G401.6 (cell line): ENCODE measurements at regions not wholly inside any gene's neighbourhood (a gene's known extent, or its start where the extent isn't known, plus 50 kb on each side); places are given as distances from the start of the nearest gene placed in this dataset.

Source experiments
- FAIRE-seq: peaks from 2 replicates; lab custom pipeline; 2012; peaks lifted over from hg19 to GRCh38; lab: Jason Lieb, UNC

DNA sequence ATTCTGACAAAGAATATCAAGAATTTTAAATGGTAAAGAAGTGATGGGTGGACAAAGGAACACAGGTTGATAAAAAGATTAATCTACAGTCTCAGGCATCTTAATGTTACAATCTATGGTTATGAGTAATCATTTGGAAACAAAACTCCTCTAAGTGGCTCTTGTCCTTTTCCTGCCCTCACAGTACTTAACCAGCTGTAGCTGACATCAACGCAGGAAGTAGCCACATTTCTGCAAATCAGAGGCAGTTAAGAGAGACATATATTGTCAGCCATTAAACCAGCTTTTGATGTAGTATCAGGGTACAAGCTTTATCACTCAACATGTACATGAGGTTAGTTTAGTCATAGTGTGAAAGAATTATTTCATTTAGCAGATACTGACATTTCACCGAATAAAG lies 244.6 kb downstream of the NR4A2 start:
- FAIRE-seq, result no peak

DNA sequence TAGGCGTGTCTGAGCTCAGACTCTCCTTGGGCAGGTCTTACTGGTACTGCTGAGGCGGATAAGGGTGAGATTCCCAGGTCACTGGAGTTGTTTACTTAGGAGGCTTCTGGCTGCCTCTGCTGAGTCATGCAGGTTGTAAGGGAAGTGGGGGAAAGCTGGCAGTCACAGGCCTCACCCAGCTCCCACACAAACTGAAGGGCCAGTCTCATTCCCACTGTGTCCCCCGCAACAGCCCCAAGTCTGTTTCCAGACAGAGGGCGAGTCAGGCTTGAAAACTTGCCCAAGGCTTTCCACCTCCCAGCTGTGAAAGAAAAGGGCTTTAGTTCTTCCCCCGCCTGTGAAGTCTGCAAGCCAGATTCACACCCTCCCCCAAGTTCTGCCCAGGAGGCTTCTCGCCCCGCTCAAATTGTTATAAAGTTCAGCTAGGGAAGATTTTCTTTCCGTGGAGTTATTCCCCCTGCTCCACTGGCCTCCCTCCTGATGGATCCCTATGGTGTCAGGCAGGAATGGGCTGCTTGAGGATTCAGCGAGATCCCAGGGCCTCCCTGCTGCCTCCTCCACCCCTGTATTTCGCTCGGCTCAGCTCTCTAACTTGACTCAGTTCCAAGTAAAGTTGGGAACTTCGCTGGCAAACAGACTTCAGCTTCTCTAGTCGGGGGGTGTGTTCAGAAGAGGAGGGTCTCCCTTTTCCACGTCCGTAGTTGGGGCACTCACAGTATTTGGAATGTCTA lies 248.6 kb downstream of the NR4A2 start:
- no peak for FAIRE-seq

DNA sequence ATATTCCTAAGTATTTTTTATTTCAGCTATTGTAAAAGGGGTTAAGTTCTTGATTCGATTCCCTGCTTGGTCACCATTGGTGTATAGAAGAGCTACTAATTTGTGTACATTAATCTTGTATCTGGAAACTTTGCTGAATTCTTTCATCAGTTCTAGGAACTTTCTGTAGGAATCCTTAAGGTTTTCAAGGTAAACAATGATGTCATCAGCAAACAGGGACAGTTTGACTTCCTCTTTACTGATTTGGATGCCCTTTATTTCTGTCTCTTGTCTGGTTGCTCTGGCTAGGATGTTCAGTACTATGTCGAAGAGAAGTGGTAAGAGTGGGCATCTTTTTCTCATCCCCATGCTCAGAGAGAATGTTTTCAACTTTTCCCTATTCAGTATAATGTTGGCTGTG lies 252.7 kb downstream of the NR4A2 start:
- FAIRE-seq, result no peak

DNA sequence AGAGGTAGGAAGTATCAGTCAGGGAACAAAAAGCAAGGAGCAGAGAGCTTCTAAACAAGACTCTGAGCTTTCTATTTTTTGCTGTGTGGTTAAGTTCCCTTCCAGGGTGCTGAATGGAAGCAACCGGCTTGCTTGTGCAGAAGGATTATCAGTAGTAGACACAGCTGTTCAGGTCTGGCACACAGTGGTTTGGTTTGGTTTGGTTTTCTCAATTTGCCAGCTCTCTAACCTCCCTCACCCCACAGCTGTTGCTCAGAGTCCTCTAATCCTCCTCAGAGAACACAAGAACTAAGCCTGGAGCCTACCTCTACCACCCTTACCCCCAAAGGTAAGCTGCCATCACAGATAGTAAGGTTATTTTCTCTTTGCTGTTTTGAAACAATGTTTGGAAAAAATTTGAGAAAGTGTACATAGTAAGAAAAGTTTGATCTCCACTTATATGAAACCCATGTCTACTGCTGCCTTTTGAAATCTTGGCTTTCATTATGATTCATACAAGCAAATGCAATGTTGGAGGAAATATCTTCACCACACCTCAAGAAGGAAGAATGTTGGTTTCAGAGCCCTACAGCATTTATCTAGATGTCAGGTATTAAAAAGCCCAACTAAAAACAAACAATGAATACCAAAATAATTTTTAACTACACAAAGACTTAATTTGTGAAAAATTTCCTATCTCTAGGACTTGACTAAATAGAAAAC lies 255.3 kb downstream of the NR4A2 start:
- no peak for FAIRE-seq

DNA sequence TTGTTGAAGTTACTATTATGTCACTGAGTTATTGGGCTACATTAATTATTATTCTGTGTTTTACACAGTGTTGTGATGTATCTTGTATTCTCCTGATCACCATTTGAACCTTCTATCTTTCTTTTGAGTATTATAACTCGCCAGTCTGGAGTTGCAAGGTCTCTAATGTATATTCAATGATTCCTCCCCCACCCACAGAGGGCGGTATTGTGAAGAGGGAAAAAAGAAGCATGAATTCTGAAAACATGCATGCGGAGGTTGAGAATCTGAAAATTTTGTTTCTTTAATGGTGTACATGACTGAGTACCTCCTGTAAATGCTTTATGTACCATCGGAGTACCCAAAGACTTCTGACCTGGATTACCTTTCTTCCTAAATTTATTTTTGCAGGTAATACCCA lies 266.6 kb downstream of the NR4A2 start:
- no peak for FAIRE-seq

DNA sequence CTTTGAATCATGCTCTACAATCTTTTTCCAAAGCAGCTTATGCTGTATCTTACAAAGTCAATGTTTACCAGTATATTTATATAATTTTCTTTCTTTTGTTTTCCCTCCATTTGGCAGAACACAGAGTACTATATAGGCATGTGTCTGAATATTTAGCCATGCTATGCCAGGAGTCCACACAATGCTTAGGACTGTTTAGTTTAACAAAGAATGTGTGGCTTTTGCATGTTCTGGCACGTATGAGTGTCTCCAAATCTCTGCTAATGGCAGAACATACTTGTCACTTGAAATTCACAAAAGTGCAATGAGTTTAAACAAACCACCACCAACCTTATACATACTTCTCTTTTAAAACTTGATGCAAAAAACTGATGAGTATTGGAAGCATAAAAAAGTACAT lies 268.0 kb downstream of the NR4A2 start:
- no peak for FAIRE-seq

DNA sequence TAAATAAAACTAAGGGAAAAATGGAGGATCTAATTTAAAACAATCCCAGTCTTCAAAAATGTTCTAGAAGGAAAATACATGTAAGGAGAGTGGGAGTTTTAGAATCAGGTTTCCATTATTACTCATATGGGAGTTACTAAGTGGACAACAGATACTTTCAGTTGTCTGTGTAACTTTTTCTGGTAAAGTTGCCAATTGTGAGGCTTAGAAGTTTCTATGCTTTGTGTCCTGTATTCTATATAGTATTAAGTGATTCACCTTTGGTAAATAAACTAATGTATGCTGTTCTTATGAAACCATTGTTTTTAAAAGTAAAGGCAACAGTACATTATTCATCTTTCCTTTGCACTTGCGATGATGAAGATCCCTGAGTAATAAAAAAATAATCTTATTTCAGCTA lies 274.9 kb downstream of the NR4A2 start:
- no peak for FAIRE-seq

DNA sequence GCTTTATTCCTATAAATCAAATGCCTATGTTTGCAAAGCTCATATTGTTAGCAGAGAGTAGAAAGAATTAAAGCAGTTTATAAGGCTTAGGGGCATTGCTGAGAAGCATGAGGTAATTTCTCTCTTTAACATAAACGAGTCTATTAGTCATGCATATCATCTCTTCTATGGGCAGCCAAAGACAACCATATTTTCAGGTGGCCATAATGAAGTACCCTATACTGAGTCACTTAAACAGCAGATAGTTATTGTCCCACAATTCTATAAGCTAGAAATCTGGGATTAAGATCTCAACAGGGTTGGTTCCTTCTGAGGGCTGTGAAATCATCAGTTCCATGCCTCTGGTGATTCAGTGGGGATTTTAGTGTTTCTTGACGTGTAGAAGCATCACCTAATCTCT lies 277.5 kb downstream of the NR4A2 start:
- FAIRE-seq, result no peak

DNA sequence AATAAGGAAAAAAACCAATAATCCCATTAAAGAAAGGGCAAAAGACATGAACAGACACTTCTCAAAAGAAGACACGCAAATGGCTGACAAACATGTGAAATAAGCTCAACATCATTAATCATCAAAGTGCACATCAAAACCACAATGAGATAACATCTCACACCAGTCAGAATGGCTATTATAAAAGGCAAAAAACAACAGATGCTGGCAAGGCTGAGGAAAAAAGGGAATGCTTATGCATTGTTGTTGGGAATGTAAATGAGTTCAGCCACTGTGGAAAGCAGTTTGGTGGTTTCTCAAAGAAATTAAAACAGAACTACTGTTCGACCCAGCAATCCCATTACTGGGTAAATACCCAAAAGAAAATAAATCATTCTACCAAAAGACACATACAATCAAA lies 285.6 kb downstream of the NR4A2 start:
- no peak for FAIRE-seq

DNA sequence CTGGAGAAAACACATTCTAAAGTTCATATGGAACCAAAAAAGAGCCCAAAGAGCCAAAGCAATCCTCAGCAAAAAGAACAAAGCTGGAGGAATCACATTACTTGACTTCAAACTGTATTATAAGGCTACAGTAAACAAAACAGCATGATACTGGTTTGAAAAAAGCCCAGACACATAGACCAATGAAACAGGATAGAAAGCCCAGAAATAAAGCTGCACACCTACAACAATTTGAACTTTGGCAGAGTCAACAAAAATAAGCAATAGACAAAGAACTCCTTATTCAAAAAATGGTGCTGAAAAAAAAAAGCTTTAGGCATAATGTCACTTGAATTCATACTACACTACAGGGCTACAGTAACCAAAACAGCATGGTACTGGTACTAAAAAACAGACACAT lies 289.6 kb downstream of the NR4A2 start:
- FAIRE-seq, result no peak

DNA sequence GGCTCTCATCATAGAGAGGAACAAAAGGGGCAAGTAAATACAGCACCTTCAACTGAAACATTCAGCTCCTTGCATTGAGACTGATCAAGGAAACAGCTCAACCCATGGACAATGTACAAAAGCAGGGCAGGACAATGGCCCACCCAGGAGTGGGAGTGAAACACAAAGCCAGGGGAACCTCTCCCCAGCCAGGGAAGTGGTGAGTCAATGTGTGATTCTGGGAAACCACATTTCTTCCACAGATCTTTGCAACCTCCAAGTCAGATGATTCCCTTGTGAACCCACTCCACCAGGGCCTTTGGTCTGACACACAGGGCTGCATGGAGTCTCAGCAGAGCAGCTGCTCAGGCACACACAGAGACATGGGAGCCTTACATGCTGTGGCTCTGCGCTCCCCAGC lies 294.5 kb downstream of the NR4A2 start:
- no peak for FAIRE-seq

DNA sequence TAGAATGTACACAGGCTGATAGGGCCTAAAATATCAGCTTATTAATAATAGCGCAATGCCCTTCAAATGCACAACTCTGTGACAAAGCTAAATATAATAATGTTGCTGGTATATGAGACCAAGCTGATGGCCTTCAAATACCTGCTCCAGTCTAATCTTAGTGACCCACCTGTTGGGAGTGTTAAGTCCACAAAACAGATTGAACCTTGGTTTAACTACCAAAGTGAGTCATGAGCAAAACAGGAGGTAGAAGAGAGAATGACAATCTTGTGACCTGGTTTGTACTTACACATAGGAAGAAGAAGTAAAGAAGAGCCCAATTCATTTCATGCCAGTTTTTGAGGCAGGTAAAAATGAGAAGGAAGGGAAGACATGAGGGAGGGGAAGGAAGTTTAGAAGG lies 295.0 kb downstream of the NR4A2 start:
- no peak for FAIRE-seq

DNA sequence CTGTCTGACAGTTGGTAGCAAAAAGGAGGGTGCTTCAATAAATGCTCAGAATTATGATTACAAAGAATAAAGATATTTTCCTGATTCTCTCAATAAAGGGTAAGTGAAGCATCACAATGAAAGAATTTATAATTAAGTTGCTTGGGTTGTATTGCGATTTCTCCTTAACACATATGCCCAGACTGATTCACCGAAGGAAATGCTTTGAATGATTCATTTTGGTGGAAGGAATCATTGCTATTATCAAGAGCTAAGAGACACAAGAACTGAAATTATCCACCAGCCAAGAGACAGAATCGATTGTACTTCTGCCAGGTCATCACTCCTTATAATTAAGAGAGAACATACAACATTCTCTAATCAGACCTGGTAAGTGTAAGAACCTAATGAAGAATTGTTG lies 301.4 kb downstream of the NR4A2 start:
- no peak for FAIRE-seq

DNA sequence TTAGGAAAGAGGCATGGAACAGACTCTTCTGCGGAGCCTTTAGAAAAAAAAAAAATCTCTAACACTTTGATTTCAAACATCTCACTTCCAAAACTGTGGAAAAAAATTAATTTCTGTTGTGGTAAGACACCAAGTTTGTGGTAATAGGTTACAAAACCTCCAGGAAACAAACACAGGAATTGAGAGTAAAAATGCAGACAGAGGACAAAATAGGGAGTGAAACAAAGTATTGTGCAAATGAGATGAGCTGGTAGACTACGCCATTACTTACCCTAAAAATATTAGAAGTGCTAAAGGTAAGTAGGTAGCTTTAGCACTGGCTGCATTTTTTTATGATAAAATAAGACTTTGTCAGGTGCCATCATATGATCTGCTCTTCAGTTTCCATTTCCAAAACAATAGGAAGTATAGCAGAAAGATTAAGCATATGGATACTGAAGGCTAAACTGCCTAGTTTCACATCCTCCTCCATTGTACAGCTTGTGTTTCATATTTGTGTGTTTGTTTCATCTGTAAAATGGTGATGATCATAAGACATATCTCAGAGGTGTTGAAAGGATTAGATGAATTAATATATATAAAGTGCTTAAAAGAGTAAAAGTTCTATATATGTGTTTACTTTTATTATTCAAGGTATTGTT lies 309.2 kb downstream of the NR4A2 start:
- FAIRE-seq, result no peak

DNA sequence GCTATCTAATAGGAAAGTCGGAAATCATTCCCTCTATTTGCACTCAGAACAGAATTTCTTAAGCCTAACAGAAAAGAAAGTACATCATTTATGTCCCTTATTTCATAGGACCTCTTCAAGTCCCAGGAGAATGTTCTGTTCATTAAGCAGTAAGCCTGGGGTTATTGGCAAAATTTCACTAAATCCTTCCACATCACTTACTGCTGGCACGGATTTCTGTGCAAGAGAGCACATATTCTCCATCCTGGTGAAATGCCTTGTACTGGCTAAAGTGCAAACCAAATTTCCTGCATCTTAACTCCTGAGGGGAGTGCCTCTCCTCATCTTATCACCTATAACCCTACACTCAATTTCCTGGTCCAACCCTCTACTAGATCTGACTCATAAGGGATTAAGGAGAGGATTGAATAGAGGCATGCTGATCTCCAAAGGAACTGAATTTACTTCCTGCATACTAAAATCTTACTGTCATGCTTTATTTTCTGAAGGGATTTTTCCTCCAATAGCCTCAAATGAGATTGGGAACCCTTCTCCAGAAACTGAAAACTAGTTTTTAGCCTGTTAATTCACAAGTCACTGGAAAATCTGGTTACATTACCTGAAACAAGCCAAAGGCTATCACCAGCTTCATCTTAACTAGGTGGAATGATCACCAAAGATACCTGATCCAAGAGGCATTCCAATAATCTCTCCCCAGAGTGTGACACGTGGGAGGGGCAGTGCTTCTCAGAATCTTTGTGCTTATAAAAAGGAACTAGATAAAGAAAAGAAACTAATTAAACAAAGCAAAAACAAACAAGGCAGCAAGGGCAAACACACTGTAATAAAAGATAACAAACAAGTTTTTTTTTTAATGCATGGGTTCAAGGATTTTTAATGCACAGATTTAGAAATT lies 311.1 kb downstream of the NR4A2 start:
- FAIRE-seq, result no peak

DNA sequence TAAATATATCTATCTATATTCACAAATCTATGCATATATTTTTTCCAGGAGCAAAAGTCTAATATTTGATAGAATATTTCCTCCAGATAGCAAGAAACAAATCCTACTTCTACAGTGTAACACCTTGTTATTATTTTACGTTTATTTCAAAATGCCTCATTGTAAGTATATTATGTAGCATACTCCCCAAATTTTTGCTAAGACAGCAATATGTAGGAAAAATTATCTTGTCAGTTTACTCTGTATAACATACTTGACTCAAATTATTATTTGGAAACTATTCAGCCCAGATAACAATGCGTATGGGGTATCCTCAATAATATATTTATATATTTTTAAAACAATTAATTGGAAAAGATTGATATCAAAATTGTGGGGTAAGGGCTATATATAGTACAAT lies 313.2 kb downstream of the NR4A2 start:
- no peak for FAIRE-seq

DNA sequence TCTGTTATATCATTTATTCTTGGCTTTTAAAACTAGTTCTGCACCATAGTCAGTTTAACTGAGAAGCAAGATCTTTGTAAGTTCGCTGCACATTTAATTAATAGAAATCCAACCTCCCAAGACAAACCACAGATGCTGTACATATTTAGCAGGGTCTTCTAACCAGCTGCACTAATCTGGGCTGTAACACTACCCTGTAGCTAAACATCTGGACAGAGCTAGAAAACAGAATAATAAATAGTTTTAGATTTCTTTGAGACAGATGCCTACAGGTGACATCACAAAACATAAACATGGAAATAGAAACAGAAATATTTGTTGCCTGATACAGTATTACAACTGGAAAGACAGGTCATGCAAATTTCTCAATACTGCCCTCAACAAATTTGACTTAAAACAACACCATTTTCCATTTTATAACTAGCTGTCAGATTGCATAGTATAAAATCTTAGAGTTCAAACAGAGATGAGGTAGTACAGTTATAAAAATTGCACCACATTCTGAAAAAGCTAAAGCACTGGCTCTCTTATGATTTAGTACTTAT lies 315.1 kb downstream of the NR4A2 start:
- no peak for FAIRE-seq

DNA sequence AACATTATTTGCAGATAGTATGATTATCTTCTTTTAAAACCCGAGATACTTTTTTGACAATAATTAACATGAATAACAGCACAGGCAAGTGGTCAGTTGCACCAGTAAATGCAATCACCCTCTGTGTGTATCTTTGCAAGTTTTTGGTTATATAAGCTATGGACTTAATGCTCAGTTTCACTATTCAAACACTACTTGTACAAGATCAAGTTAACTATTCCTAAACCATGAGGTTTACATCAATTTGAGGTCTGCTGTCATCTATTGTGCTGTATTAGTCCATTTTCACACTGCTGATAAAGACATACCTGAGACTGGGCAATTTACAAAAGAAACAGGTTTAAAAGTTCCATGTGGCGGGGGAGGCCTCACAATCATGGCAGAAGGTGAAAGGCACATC lies 323.2 kb downstream of the NR4A2 start:
- no peak for FAIRE-seq

DNA sequence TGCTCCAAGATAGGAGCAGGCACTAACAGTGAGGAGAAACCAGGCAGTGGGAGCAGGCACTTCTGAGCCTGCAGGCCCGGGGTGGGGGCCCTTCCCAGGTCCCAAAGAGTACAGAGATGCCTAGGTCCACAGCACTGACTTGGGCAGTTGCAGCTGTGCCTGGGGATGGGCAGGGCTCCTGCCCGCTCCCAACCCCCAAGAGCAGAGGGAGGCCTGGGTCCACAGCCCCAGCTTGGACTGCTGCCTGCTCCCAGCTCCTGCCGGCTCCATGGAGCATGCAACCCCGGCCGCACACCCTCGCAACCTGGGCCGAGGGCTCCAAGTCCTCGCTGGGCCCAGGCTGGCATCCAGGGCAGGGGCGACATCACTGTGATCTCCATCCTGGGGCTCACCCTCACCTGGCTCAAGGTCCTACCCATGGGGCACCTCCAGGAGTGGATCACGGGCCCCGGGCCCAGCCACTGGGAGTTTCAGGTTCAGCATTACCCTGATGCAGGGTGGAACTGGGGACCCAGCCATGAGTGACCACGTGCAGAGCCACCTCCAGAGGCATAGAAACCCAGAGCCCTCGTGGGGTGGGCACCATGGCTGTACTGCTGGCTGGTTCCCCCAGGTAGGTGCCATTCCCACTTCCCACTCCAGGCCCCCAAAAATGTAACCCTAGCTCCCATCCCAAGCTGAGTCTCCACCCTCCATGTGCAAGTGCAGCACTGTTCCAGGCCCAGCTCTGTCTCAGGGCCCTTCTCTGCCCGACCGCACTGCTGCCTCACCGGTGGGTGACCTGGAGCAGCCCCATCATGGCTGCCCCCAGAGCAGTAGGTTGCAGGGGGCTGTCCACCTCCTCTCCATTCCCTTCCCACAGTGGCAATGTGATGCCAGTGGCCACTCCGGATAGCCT lies 325.6 kb downstream of the NR4A2 start:
- FAIRE-seq, result no peak

DNA sequence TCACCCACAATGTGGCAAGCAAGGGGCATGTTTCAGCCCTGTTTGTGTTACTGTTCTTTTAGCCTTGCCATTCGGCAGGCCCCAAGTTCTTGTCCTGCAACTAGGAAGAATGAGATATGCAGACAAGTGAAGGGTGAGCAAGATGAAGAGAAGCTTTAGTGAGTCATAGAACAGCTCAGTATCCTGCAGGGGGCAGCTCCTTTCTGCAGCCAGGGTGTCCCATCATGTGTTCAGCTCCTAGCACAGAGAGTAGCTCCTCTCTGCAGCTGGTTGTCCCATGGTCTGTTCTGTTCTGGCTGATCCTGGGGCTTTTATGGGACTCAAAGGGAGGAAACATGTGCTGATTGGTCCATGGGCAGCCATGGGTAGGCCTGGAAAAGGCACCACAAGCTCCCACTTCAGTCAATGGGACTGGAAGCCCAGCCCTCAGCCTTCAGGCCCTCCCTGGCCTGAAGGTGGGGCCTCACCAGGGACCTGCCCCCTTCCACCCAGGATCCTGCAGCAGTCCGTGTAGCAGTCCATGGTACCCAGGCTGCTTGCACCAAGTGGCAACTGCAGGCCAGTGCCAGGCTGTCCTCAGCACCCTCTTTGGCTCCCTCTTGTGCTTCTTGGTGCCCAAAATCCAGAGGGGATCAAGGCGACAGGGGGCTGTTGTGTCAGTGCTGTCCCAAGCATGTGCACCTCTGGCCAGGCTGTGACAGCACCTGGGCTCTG lies 326.4 kb downstream of the NR4A2 start:
- FAIRE-seq, result no peak

DNA sequence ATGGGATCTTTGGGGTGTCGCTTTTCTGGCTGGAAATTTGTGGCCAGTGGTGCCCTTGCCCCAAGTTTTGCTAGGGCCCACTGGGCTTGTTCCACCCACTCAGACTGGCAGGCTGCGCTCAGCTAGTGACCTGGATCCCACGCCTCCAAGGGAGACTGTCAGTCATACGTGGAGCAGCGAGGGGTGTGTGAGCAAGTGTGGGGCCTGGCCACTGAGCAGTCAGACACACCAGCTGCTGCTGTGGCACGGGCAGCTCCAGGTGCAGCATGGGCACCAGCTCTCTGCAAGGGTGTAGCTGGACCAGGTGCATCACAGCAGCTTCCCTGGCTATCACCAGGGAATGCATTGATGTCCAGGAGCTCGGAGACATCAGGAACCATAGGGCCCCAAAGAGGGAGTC lies 327.0 kb downstream of the NR4A2 start:
- FAIRE-seq, result no peak
